ENCODE measurements at regions not wholly inside any gene's neighbourhood (a gene's known extent, or its start where the extent isn't known, plus 50 kb on each side); places are given as distances from the start of the nearest gene placed in this dataset.

DNA sequence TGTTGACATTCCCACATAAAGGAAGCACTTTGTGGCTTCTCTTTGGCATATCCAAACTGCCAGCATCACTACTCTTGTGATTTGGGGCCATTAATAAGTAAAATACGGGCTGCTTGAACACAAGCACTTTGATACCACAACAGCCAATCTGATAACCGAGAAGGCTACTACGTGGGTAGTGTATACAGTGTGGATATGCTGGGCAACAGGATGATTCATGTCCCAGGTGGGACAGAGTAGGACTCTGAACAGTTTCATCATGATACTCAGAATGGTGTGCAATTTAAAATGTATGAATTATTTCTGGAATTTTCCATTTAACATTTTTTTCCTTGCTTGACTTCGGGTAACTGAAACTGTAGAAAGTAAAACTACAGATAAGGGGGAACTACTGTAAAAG is 225.0 kb upstream of the DDHD1 start:
- H3K36me3 ChIP-seq (ENCODE audit: control insufficient read depth, insufficient read depth, low read length) = no peaks in the 10 kb centered on the region
- H3K4me3 ChIP-seq (ENCODE audit: low read depth, low read length) = no peak overlapping the region
- TF ChIP-seq, protein P1, sequence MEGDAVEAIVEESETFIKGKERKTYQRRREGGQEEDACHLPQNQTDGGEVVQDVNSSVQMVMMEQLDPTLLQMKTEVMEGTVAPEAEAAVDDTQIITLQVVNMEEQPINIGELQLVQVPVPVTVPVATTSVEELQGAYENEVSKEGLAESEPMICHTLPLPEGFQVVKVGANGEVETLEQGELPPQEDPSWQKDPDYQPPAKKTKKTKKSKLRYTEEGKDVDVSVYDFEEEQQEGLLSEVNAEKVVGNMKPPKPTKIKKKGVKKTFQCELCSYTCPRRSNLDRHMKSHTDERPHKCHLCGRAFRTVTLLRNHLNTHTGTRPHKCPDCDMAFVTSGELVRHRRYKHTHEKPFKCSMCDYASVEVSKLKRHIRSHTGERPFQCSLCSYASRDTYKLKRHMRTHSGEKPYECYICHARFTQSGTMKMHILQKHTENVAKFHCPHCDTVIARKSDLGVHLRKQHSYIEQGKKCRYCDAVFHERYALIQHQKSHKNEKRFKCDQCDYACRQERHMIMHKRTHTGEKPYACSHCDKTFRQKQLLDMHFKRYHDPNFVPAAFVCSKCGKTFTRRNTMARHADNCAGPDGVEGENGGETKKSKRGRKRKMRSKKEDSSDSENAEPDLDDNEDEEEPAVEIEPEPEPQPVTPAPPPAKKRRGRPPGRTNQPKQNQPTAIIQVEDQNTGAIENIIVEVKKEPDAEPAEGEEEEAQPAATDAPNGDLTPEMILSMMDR (IDR thresholded peaks at IDR 0.05) = no peak
- H3K4me1 ChIP-seq = no peaks in the 10 kb centered on the region
- no peak overlapping the region for H3K27ac ChIP-seq
- H2AFZ ChIP-seq = no peak overlapping the region
- H3K27me3 ChIP-seq (ENCODE audit: control insufficient read depth, insufficient read depth, low read length) = no peaks in the 10 kb centered on the region
- no peaks in the 10 kb centered on the region for H3K9me3 ChIP-seq (ENCODE audit: control insufficient read depth, low read length)
- H3K9ac ChIP-seq = no peak overlapping the region
- no peak overlapping the region for H3K4me2 ChIP-seq (ENCODE audit: low read length)
- H3K79me2 ChIP-seq = no peaks in the 10 kb centered on the region

DNA sequence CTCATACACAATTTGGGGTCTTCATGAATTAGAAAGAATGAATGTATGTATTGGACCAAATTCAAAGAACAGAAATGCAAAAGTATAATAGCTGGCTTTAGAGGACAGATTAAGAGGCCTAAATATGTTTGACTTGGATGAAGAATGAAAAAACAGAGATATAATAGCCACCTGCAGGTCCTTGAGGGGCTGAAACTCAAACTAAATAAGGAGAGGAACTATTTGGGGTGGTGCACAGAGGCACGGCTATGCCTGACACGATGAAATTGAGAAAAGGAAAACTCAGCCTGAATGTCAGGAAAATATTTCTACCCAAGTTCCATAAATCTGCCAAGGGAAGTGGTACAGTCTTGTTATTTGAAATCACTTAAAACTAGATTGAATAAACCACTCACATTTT is 222.9 kb upstream of the DDHD1 start:
- no peak overlapping the region for H3K4me3 ChIP-seq (ENCODE audit: low read depth, low read length)
- H3K9ac ChIP-seq = no peak overlapping the region
- H3K79me2 ChIP-seq = no peaks in the 10 kb centered on the region
- H3K27ac ChIP-seq = no peak overlapping the region
- no peak overlapping the region for H3K4me2 ChIP-seq (ENCODE audit: low read length)
- no peak overlapping the region for H2AFZ ChIP-seq
- TF ChIP-seq, protein P1 (IDR thresholded peaks at IDR 0.05) = no peak
- H3K36me3 ChIP-seq (ENCODE audit: control insufficient read depth, insufficient read depth, low read length) = no peaks in the 10 kb centered on the region
- H3K27me3 ChIP-seq (ENCODE audit: control insufficient read depth, insufficient read depth, low read length) = no peaks in the 10 kb centered on the region
- H3K4me1 ChIP-seq = no peaks in the 10 kb centered on the region
- H3K9me3 ChIP-seq (ENCODE audit: control insufficient read depth, low read length) = no peaks in the 10 kb centered on the region

DNA sequence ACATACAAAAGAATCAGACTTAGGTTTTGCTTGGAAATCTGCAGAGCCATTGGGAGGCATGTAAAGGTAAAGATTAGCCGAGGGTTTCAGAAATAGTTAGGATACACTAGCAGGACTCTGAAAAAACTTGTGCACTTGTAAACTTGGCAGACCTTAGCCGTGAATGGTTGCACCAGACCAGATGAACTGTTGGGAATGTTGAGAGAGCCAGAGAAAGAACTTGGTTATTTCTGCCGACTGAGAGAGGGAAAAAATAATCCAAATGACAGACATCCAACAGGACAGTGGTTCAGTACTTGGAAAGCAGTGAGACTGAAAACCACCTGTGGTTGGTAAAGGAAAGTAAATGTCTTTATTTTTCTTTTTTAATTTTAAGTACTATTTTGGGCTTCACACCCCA is 222.5 kb upstream of the DDHD1 start:
- Histone ChIP-seq H3K27ac (no peak overlapping the region), H3K79me2 (no peaks in the 10 kb centered on the region), H3K36me3 (ENCODE audit: control insufficient read depth, insufficient read depth, low read length) (no peaks in the 10 kb centered on the region), H3K9ac (no peak overlapping the region), H3K4me1 (no peaks in the 10 kb centered on the region), H3K4me2 (ENCODE audit: low read length) (no peak overlapping the region), H3K27me3 (ENCODE audit: control insufficient read depth, insufficient read depth, low read length) (no peaks in the 10 kb centered on the region), H3K4me3 (ENCODE audit: low read depth, low read length) (no peak overlapping the region), H2AFZ (no peak overlapping the region), H3K9me3 (ENCODE audit: control insufficient read depth, low read length) (no peaks in the 10 kb centered on the region)
- TF ChIP-seq, protein P1 (IDR thresholded peaks at IDR 0.05) = no peak

DNA sequence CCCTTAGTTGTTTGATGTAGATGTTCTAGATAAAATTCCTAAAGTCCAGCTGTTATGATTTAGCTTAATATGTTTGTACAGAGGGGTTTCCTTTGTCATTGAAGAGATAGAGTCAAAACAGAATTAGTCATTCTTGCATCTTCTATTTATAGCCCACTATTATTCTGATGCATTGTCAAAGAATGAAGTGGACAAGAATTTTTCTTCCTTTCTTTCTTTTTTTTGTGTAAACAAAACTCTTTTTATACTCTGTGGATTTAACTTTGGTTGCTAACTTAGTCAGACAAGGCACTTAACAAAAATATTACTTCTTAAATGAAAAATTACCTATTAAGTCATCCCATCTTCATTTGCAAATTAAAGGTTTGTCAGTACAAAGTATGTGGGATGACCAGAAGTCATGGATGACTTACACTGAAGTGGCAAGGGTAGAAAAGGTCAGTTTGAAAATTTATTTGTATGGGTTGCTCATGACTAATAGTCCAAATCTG is 215.6 kb upstream of the DDHD1 start:
- H3K79me2 ChIP-seq = no peaks in the 10 kb centered on the region
- TF ChIP-seq, protein P1 (IDR thresholded peaks at IDR 0.05) = no peak
- no peak overlapping the region for H2AFZ ChIP-seq
- H3K9ac ChIP-seq = no peak overlapping the region
- H3K27ac ChIP-seq = no peak overlapping the region
- no peak overlapping the region for H3K4me2 ChIP-seq (ENCODE audit: low read length)
- H3K27me3 ChIP-seq (ENCODE audit: control insufficient read depth, insufficient read depth, low read length) = no peaks in the 10 kb centered on the region
- H3K4me1 ChIP-seq = no peaks in the 10 kb centered on the region
- H3K36me3 ChIP-seq (ENCODE audit: control insufficient read depth, insufficient read depth, low read length) = no peaks in the 10 kb centered on the region
- no peak overlapping the region for H3K4me3 ChIP-seq (ENCODE audit: low read depth, low read length)
- H3K9me3 ChIP-seq (ENCODE audit: control insufficient read depth, low read length) = no peaks in the 10 kb centered on the region

DNA sequence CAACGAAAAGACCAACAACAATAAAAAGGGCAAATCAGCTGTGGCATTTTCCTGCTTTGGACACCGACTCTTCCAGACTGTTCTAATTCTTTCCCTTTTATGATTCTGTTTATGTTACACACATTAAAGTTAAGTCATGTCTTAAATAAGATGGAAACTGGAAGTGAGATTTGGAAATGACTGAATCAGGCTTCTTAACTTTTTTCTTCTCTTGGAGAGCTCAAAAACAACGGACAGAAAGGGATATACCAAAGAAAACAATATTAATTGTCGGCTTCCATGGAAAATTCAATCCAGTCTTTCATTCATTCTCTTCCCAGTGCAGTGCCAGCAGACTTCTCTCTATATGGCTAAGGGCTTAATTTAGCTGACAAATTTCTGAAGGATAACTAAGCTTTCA is 214.9 kb upstream of the DDHD1 start:
- H3K36me3 ChIP-seq (ENCODE audit: control insufficient read depth, insufficient read depth, low read length) = no peaks in the 10 kb centered on the region
- H3K4me1 ChIP-seq = no peaks in the 10 kb centered on the region
- H2AFZ ChIP-seq = no peak overlapping the region
- TF ChIP-seq, protein P1 (IDR thresholded peaks at IDR 0.05) = no peak
- no peak overlapping the region for H3K4me3 ChIP-seq (ENCODE audit: low read depth, low read length)
- no peaks in the 10 kb centered on the region for H3K79me2 ChIP-seq
- H3K9ac ChIP-seq = no peak overlapping the region
- no peak overlapping the region for H3K4me2 ChIP-seq (ENCODE audit: low read length)
- H3K27ac ChIP-seq = no peak overlapping the region
- no peaks in the 10 kb centered on the region for H3K9me3 ChIP-seq (ENCODE audit: control insufficient read depth, low read length)
- no peaks in the 10 kb centered on the region for H3K27me3 ChIP-seq (ENCODE audit: control insufficient read depth, insufficient read depth, low read length)
